Astrocyte of the hippocampus (primary cell): ENCODE measurements at regions not wholly inside any gene's neighbourhood (a gene's known extent, or its start where the extent isn't known, plus 50 kb on each side); places are given as distances from the start of the nearest gene placed in this dataset.
A peak's percentile ranks its signal among the peaks of the same experiment; 100 is the strongest.

Experiments
- DNase-seq: peaks from one replicate; pipeline ENCODE4 v3.0.0; 2011; ENCODE audit warnings: low read depth, low spot score

- no peak for DNase-seq
Measured at GRCh38 chr6:5898102-5898501, 108.6 kb downstream of the NRN1 start.

- no peak for DNase-seq
Measured at GRCh38 chr6:5896476-5897200, 110.1 kb downstream of the NRN1 start.

GRCh38 chr6:5894357-5894756 lies 112.4 kb downstream of the NRN1 start:
- no peak for DNase-seq

- DNase-seq = no peak
Measured at GRCh38 chr6:5893295-5893694, 113.4 kb downstream of the NRN1 start.

- DNase-seq = no peak
Measured at GRCh38 chr6:5892669-5893068, 114.1 kb downstream of the NRN1 start.

GRCh38 chr6:5878792-5879191 lies 127.9 kb downstream of the NRN1 start:
- DNase-seq = no peak

GRCh38 chr6:5876076-5876475 lies 130.6 kb downstream of the NRN1 start:
- no peak for DNase-seq

- peak; percentile 22 for DNase-seq
Measured at GRCh38 chr6:5873976-5874375, 132.7 kb downstream of the NRN1 start.

GRCh38 chr6:5871296-5871695 lies 135.4 kb downstream of the NRN1 start:
- no peak for DNase-seq

- no peak for DNase-seq
Measured at GRCh38 chr6:5869676-5870075, 137.0 kb downstream of the NRN1 start.

- DNase-seq = no peak
Measured at GRCh38 chr6:5869261-5869660, 137.5 kb downstream of the NRN1 start.

- peak; percentile 70 for DNase-seq
Measured at GRCh38 chr6:5866547-5867051, 140.1 kb downstream of the NRN1 start.

GRCh38 chr6:5865506-5866031 lies 141.2 kb downstream of the NRN1 start:
- no peak for DNase-seq

- DNase-seq = no peak
Measured at GRCh38 chr6:5860849-5861248, 145.9 kb downstream of the NRN1 start.

- DNase-seq = no peak
Measured at GRCh38 chr6:5855787-5856470, 150.8 kb downstream of the NRN1 start.

- DNase-seq = no peak
Measured at GRCh38 chr6:5854899-5855298, 151.8 kb downstream of the NRN1 start.

- DNase-seq = peak; percentile 81
Measured at GRCh38 chr6:5851261-5851757, 155.4 kb downstream of the NRN1 start.

GRCh38 chr6:5850848-5851255 lies 155.9 kb downstream of the NRN1 start:
- DNase-seq = no peak

GRCh38 chr6:5846889-5847288 lies 159.8 kb downstream of the NRN1 start:
- no peak for DNase-seq

GRCh38 chr6:5846335-5846734 lies 160.4 kb downstream of the NRN1 start:
- DNase-seq = no peak

GRCh38 chr6:5843078-5843477 lies 163.6 kb downstream of the NRN1 start:
- DNase-seq = no peak

- DNase-seq = no peak
Measured at GRCh38 chr6:5840734-5841390, 165.9 kb downstream of the NRN1 start.
